ENCODE measurements at regions not wholly inside any gene's neighbourhood (a gene's known extent, or its start where the extent isn't known, plus 50 kb on each side); places are given as distances from the start of the nearest gene placed in this dataset.
"Not testable (repeated sequence)": the region's sequence is repeated elsewhere in the genome, so short reads cannot be mapped to it uniquely, and the experiment has no call there.

GRCh38 chr2:87593784-87594610 is 153.9 kb upstream of the PLGLB2 start:
- DNase-seq: peak; percentile 65

- DNase-seq: not testable (repeated sequence)
Observed at GRCh38 chr2:87594611-87594992, 153.3 kb upstream of the PLGLB2 start.

GRCh38 chr2:87595017-87595416 is 152.9 kb upstream of the PLGLB2 start:
- DNase-seq: not testable (repeated sequence)

- DNase-seq: not testable (repeated sequence)
Observed at GRCh38 chr2:87600961-87601360, 146.9 kb upstream of the PLGLB2 start.

- DNase-seq: not testable (repeated sequence)
Observed at GRCh38 chr2:87602118-87602517, 145.8 kb upstream of the PLGLB2 start.

DNA sequence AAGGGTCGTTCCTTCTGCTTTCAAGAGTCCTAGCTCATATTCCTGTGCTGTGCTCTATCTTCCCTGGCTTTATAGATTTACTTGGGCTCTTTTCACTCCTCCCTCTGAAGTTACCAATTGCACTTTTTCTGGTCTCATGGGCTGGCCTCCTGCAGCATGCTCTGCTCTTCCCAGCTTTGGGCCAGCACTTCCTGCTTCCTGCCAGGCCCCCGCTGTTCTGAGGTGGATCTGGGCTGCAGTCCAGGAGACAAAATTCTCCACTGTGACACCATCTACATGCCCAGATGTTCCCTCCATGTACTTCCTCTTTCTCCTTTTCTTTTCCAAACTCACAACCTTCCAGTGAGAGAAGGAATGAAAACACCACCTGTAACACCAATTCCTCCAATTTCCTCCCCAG is 145.2 kb upstream of the PLGLB2 start:
- not testable (repeated sequence) for DNase-seq

DNA sequence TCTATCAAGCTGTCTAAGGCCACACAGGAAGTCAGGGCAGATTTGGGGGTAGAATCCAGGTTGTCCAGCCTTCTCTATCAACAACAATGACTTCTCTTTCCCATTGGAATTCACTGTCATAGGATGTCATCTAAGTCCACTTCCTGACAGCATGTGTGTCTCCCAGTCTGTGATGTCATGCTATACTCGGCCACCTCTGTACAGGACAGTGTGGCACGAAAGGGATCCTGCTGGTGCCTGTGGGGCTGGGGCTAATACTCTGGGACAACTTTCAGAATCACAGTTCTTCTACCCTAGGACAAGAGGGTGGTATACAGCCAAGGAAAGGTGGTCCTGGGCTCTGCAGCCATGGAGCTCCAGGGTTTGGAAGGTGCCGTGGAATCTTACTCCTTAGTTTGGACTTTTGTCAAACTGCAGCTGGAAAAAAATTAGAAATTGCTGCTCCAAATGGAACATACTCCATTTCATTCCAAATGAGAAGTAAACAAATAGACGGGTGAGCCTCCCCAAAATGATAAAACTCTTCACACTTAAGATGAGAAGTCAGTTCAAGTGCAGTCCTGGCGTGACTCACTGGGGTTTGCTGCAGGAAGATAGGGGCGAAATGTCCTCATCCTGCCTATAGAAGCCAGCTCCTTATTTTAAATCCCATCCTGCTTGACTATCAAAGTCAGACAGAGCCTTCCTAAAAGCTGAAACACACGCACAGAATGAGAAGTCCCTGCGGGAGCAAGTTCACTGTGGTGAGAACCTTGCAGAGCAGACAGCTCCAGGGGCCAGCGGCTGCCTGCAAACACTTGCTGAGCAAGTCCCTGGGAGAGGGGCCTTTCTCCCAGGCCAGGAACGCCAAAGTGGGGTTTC is 144.2 kb upstream of the PLGLB2 start:
- not testable (repeated sequence) for DNase-seq

DNA sequence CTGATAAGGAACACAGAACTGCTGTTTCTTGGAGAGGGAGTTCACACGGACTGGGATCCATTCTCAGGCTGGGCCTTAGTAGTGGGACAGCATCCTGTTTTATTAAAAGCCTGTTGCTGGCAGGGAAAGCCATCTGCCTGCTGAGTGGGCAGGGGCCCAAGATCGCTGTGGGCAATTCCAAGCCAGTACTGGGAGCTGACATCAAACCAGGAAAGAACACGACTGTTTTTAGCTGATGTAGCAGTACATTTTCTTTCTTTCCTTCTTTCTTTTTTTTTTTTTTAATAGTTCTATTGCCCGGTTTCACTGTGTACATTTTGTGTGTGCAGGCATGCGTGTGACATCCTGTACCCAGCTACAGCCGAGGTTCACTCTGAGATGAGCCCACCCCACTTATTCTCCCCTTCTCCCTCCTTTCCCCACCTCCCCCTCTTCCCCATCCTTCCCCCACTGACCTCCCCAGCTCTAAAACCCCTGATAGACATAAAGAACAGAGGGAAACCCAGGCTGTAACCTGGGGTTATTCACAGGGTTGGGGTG is 143.5 kb upstream of the PLGLB2 start:
- not testable (repeated sequence) for DNase-seq

DNA sequence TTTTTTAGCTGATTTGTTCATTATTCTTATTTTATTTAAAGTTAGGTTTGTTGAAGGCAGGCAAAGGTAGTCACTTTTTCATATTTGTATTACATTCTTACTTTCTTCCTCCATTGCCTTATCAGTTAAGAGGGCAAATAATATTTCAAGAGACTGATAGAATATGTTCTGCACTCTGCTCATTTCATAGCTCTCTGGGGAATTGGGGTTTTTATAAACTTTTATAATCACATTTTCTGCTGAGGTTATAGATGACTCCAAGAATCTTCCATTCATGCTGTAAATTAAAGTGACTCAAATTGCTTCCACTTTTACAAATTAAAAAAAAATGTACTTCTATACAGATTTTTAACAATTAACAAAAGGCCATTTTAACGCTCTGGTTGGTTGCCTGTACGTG is 142.9 kb upstream of the PLGLB2 start:
- DNase-seq: not testable (repeated sequence)

- DNase-seq: not testable (repeated sequence)
Observed at GRCh38 chr2:87608377-87609166, 139.3 kb upstream of the PLGLB2 start.

DNA sequence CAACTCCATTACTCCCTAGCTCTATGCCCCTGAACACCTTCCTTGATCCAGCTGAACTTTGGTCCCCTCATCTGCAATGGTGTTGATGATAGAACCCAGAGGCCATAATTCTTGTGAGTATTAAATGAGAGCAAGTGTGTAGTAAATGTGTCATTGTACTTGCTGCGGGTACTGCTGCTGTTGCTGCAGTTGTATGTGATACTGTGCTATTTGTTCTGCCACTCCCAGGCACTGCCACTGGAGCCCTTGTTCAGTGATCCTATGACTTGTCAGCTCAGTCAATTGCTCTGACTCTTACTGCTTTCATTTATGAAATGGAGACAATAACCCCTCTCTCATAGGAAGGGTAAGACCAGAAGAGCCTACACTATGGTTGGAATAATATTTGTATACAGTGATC is 136.9 kb upstream of the PLGLB2 start:
- not testable (repeated sequence) for DNase-seq

DNA sequence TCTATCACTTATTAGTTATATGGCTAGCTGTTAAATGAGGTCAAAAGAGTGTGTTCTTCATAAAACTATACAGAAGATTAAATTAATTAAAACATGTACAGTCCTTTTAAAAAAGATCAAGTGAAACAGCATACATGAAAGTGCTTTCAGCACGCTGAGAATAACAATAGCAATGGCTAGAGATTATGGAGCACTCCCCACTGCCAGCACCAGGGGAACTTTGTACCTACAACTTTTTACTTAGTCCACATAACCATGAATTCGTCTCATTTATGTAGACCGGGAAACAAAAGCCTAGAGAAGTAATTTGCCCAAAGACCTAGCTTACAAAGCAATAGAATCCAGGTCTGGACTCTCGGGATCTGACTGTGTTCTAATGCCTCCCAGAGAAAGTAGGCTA is 136.5 kb upstream of the PLGLB2 start:
- not testable (repeated sequence) for DNase-seq

GRCh38 chr2:87611956-87612355 is 135.9 kb upstream of the PLGLB2 start:
- DNase-seq: not testable (repeated sequence)

- not testable (repeated sequence) for DNase-seq
Observed at GRCh38 chr2:87614829-87615434, 133.0 kb upstream of the PLGLB2 start.

- DNase-seq: not testable (repeated sequence)
Observed at GRCh38 chr2:87619121-87619520, 128.8 kb upstream of the PLGLB2 start.

DNA sequence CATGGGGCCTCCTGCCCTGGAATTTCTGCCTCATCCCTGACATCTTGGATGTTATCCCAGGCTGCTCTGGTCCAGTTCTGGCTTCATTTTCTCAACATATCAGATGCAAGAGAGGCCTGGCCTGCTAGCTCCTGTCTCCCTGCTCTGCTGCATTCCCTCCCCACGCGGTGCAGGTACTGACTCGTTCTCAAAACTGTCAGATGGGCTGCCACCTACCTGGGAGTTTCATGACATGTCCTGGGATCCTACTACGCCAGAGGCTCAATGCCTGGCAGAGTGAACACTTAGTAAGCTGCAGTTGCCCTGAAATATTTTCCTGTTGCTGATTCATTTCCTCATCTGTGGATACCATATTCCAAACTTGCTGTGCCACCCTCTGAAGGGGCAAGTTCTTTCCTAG is 126.7 kb upstream of the PLGLB2 start:
- not testable (repeated sequence) for DNase-seq

- not testable (repeated sequence) for DNase-seq
Observed at GRCh38 chr2:87622720-87623119, 125.2 kb upstream of the PLGLB2 start.

GRCh38 chr2:87629491-87630458 is 118.1 kb upstream of the PLGLB2 start:
- not testable (repeated sequence) for DNase-seq

- not testable (repeated sequence) for DNase-seq
Observed at GRCh38 chr2:87630892-87631291, 117.0 kb upstream of the PLGLB2 start.

DNA sequence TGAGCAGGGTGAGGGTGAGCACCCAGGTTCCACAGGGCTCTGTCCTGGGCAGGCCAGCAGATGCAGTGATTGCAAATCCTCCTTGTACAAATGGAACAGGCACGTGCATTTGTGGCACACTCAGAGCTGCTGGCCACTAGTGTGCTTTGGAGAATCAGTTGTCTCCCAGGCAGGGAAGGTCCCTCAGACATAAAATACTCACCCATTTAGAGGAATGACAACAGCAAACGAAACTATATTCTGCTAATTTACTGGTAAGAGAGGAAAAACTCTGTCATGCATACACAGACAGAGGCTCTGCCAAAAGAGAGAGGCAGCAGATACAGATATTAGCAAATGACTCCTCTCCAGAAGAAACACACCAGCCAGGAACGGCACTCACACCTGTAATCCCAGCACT is 116.5 kb upstream of the PLGLB2 start:
- DNase-seq: not testable (repeated sequence)

Data from activated CD4-positive, alpha-beta T cell treated with anti-CD3 and anti-CD28 coated beads, Interleukin-2, amount 50 U/mL, for 1 hour (primary cell).